ENCODE measurements at regions not wholly inside any gene's neighbourhood (a gene's known extent, or its start where the extent isn't known, plus 50 kb on each side); places are given as distances from the start of the nearest gene placed in this dataset.
"Not testable (repeated sequence)": the region's sequence is repeated elsewhere in the genome, so short reads cannot be mapped to it uniquely, and the experiment has no call there.

DNA sequence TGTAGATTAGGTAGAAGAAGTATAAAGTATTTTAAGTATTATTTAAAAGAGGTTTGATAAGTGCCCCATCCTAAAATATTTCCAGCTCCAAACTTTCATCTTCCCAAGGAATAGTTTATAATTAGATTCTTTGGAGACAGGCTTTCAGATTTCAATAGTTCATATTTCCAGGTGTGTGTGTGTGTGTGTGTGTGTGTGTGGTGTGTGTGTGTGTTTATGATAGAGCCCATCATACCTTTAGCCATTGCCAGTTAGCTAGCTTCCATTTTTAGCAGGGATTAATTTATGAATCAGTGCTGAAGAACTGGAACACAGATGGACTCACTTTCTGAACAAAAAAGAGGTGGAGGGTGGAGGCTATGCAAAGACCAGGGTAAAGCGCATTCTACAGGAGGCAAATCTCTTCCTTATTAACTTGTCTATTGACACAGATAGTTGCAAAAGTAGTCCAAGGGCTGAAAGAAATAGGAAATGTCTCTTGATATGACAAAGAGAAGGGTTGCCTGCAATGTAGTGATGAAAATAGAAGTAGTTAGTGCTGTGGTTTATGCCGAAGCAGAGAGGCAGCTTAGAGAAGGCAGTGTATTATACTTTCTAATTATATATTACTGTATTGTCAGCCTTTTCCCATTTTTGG is 301.1 kb downstream of the MAN2A1 start:
- ATAC-seq = no peak
- Mint-ChIP-seq H3K4me3 (no peak overlapping the region), H3K4me1 (peaks cover 5% of the 10 kb centered on the region), H3K9me3 (no peaks in the 10 kb centered on the region), H3K36me3 (ENCODE audit: low read depth) (no peaks in the 10 kb centered on the region), H3K27me3 (no peaks in the 10 kb centered on the region), H3K27ac (no peak overlapping the region)
- DNase-seq = no peak

DNA sequence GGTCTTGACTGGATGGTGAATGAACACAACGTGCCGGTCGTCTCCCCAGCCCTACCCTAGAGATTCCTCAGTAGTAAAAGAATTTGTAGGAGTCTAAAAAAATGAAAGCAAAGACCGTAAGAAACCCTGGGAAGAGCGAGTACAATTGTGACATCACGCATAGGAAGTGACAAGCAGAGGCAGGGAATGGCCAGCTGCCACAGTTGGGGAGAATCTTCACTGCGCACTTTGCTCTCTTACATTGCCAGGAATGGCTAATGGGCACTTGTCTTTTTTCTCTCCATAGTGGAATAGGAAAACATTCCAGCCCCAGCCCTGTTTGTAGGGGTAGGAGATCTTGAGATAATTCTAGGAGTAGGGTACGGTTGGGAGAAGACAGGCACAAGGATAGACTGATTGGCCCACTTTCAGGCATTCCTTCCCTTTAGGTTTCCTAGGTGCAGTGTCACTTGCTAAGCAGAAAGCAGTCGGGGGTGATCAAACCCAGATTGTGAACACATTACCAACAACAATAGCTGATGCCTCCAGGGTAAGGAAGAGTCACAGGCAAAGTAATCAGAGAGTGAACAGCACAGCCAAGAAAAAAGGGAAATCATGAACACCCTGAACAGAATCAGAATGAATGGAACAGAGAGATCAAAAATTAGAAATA is 302.7 kb downstream of the MAN2A1 start:
- Mint-ChIP-seq H3K4me1 (peaks cover 4% of the 10 kb centered on the region), H3K4me3 (no peak overlapping the region), H3K27me3 (no peaks in the 10 kb centered on the region), H3K36me3 (ENCODE audit: low read depth) (no peaks in the 10 kb centered on the region), H3K27ac (no peak overlapping the region), H3K9me3 (no peaks in the 10 kb centered on the region)
- ATAC-seq (no peak), DNase-seq (no peak)

DNA sequence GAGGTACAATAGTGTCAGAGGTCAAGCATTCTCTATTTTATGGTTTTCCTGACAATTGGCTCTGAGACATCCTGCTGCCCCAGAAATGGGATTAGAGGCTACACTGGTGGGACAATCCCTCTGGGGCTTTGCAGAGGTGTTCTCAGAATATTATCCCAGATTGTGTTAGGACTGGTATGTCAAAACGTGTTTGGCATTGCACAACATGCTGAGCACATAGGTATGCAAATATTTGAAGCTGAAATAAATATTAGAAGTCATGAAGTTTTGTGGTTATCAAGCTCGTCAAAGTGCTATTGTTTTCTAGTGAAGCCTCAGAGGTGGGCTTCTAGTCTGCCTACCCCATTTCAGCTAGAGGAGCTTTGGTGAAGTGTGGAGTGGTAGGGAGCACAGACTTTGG is 304.4 kb downstream of the MAN2A1 start:
- Mint-ChIP-seq H3K4me3 (no peak overlapping the region), H3K4me1 (no peaks in the 10 kb centered on the region), H3K36me3 (ENCODE audit: low read depth) (no peaks in the 10 kb centered on the region), H3K9me3 (peaks cover 6% of the 10 kb centered on the region), H3K27me3 (peaks cover 2% of the 10 kb centered on the region), H3K27ac (no peak overlapping the region)
- no peak for ATAC-seq
- DNase-seq = no peak

DNA sequence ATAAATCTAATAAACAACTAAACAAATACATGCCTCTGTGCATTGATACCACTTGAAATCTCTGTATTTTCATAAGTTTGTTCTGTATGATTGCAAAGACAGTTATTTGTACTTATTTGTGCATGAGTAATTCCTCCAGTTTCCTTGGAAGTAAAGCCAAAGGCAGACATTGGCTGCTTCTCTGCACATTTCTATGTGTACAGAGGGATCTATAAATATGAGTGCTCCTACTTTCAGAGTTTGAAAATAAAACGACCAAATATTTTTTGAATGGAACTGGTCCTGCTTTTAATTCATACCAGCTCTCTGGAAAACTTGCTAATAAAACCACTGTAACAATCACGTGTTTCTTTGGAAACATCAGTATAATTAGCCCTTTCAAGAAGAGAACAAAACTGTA is 306.5 kb downstream of the MAN2A1 start:
- DNase-seq (no peak), ATAC-seq (no peak)
- H3K4me1 Mint-ChIP-seq = peaks cover 10% of the 10 kb centered on the region
- H3K36me3 Mint-ChIP-seq (ENCODE audit: low read depth) = no peaks in the 10 kb centered on the region
- peaks cover 2% of the 10 kb centered on the region for H3K27me3 Mint-ChIP-seq
- H3K9me3 Mint-ChIP-seq = peaks cover 6% of the 10 kb centered on the region
- no peak overlapping the region for H3K4me3 Mint-ChIP-seq
- H3K27ac Mint-ChIP-seq = no peak overlapping the region

DNA sequence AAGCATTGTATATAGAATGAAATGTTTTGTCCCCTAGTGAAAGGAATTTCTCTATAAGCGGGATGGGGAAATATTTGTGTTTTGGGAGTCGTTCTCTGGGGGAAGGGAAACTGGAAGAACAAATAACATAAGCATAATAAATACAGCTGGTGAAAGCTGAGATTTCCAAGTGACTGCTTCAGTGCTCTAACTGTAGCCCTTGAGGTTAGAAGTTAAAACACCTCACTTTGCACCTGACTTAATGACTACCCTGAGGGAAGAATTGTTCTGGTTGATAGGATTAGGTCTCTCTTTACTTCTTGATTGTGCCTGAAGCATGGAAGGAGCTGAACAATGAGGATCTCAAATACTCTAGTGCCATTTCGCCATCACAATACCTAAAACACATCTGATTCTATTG is 307.4 kb downstream of the MAN2A1 start:
- ATAC-seq (no peak), DNase-seq (no peak)
- no peak overlapping the region for H3K27ac Mint-ChIP-seq
- H3K4me1 Mint-ChIP-seq = peaks cover 18% of the 10 kb centered on the region
- H3K4me3 Mint-ChIP-seq = no peak overlapping the region
- H3K27me3 Mint-ChIP-seq = peaks cover 2% of the 10 kb centered on the region
- no peaks in the 10 kb centered on the region for H3K36me3 Mint-ChIP-seq (ENCODE audit: low read depth)
- H3K9me3 Mint-ChIP-seq = peaks cover 6% of the 10 kb centered on the region

DNA sequence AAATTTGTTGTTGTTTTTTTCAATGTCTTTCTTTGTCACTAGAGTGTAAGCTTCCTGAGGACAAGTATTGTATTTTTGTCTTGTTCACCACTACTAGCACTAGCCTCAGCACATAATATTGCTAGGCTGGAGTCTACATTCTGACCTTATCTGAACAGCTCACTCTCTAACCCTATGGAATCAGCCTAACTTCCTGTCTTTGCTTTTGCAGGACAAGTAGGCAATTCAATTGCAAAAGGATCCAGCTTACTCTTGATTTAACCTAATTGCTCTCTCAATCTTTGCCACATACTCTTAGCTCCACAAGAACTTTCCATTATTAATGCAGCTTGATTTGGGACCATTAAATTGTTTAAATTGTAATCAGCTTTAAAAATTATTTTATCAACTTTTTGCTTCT is 308.5 kb downstream of the MAN2A1 start:
- Mint-ChIP-seq H3K27me3 (peaks cover 2% of the 10 kb centered on the region), H3K4me3 (no peak overlapping the region), H3K36me3 (ENCODE audit: low read depth) (no peaks in the 10 kb centered on the region), H3K27ac (no peak overlapping the region), H3K9me3 (peaks cover 6% of the 10 kb centered on the region), H3K4me1 (peaks cover 18% of the 10 kb centered on the region)
- ATAC-seq (no peak), DNase-seq (no peak)

DNA sequence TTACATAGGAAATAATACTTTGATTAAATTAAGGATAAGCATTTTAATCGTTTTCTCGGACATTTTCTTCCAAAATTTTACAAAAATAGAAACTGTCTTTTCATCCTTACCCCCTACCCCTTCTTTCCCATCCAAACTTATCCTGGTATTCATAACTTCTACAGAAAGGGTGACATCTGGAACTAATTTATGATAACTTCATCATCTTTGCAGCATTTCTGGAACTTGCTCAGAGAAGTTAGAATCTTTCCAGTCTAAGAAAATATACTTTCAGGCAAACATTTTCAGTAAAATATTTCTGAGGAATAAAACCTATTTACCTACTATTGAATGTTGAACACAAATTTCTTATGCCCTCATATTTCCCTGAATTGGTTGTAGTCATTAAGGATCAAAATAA is 309.0 kb downstream of the MAN2A1 start:
- no peak overlapping the region for H3K4me3 Mint-ChIP-seq
- DNase-seq (no peak), ATAC-seq (no peak)
- H3K4me1 Mint-ChIP-seq = peaks cover 18% of the 10 kb centered on the region
- peaks cover 2% of the 10 kb centered on the region for H3K27me3 Mint-ChIP-seq
- no peaks in the 10 kb centered on the region for H3K36me3 Mint-ChIP-seq (ENCODE audit: low read depth)
- peaks cover 6% of the 10 kb centered on the region for H3K9me3 Mint-ChIP-seq
- no peak overlapping the region for H3K27ac Mint-ChIP-seq

DNA sequence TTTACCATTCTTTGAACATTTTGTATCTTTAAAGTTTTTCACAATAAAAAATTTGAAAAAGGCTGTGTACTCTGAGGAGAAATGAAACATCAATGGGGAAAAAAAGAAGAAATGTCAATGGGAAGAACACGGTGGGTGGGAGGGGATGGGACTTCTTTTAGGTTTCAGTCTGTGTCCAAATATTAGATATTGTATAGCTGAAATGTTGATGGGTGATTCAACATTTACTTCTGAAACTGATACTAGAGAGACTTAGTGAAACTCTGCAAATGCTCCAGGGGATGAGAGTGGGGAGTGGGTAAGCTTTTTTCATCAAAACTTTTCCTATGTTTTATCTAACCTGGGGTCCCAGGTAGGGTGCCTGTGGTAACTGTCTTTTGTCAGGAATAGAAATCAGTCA is 311.9 kb downstream of the MAN2A1 start:
- no peaks in the 10 kb centered on the region for H3K36me3 Mint-ChIP-seq (ENCODE audit: low read depth)
- H3K4me3 Mint-ChIP-seq = no peak overlapping the region
- H3K4me1 Mint-ChIP-seq = peaks cover 18% of the 10 kb centered on the region
- H3K9me3 Mint-ChIP-seq = peaks cover 6% of the 10 kb centered on the region
- H3K27me3 Mint-ChIP-seq = peaks cover 2% of the 10 kb centered on the region
- H3K27ac Mint-ChIP-seq = no peak overlapping the region
- no peak for ATAC-seq
- no peak for DNase-seq

DNA sequence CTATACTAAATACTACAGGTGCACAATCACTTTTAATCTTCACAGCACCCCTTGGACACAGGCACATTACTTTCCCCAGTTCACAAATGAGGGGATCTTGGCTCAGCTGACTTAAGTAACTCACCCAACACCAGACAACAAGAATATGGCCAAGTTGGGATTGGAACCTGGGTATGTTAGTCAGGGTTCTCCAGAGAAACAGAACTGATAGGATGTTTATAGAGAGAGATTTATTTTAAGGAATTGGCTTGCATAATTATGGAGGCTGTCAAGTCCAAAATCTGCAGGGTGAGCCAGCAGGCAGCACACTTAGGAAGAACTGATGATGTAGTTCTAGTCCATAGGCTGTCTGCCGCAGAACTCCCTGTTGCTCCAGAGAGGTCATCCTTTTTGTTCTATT is 312.9 kb downstream of the MAN2A1 start:
- ATAC-seq (no peak), DNase-seq (no peak)
- H3K4me1 Mint-ChIP-seq = peaks cover 18% of the 10 kb centered on the region
- H3K36me3 Mint-ChIP-seq (ENCODE audit: low read depth) = no peaks in the 10 kb centered on the region
- no peak overlapping the region for H3K27ac Mint-ChIP-seq
- no peak overlapping the region for H3K4me3 Mint-ChIP-seq
- H3K27me3 Mint-ChIP-seq = peaks cover 2% of the 10 kb centered on the region
- peaks cover 6% of the 10 kb centered on the region for H3K9me3 Mint-ChIP-seq

DNA sequence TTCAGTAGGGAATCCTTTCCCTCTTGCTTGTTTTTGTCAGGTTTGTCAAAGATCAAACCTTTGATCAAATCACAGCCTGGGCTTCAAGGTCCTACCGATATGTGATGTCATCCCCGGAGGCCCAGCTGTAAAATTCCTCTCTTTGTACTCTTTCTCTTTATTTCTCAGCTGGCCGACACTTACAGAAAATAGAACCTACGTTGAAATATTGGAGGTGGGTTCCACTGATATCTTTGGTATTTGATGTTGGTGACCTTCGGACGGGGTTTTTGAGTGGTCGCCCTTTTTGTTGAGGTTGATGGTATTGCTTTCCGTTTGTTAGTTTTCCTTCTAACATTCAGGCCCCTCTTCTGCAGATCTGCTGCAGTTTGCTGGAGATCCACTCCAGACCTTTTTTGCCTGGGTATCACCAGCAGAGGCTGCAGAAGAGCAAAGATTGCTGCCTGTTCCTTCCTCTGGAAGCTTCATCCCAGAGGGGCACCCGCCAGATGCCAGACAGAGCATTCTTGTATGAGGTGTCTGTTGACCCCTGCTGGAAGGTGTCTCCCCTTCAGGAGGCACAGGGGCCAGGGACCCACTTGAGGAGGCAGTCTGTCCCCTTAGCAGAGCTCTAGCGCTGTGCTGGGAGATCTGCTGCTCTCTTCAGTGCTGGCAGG is 316.3 kb downstream of the MAN2A1 start:
- H3K4me1 Mint-ChIP-seq; H3K27me3 Mint-ChIP-seq; DNase-seq; ATAC-seq; H3K27ac Mint-ChIP-seq; H3K9me3 Mint-ChIP-seq; H3K36me3 Mint-ChIP-seq (ENCODE audit: low read depth); H3K4me3 Mint-ChIP-seq: not testable (repeated sequence)

DNA sequence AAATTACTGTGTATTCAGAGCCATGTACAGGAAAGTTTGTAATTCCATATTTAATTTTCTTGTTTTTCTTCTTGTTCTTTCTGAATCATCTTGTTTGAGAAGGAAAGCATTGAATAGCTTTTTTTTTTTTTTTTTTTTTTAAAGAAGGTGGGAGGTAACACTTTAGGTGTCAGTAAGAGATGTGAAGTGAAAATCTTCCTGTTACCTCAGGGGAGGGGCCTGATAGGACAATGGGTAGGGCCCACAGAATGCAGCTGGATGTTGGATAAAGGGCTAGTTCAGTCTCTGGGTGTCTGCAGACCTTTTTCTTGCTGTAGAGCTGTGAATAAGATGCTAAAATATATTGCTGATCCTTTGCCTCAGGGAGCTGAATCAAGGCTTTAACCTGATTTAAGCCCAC is 317.4 kb downstream of the MAN2A1 start:
- Mint-ChIP-seq H3K36me3 (ENCODE audit: low read depth) (no peaks in the 10 kb centered on the region), H3K4me3 (no peak overlapping the region), H3K4me1 (no peaks in the 10 kb centered on the region), H3K9me3 (no peaks in the 10 kb centered on the region), H3K27me3 (no peaks in the 10 kb centered on the region), H3K27ac (no peak overlapping the region)
- ATAC-seq (no peak), DNase-seq (no peak)

DNA sequence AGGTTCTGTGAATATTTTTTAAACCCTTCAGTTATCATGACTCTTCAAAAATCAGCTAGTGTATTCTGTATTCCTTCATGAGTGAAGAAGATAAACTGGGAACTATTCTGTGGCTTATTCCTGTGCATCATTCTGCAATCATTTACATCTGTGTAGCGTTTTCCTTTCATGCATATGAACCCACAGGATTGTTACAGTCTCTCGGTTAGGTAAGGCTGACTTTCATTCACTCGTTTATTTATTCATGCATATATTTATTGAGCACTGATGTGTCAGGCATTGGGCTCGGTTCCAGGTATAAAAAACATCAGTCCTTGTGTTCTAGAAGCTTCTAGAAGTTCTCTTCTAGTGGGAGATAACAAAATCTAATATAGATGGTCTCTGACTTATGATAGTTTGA is 318.4 kb downstream of the MAN2A1 start:
- ATAC-seq (no peak), DNase-seq (no peak)
- Mint-ChIP-seq H3K36me3 (ENCODE audit: low read depth) (no peaks in the 10 kb centered on the region), H3K4me1 (no peaks in the 10 kb centered on the region), H3K27me3 (no peaks in the 10 kb centered on the region), H3K27ac (no peak overlapping the region), H3K9me3 (peaks cover 2% of the 10 kb centered on the region), H3K4me3 (no peak overlapping the region)

DNA sequence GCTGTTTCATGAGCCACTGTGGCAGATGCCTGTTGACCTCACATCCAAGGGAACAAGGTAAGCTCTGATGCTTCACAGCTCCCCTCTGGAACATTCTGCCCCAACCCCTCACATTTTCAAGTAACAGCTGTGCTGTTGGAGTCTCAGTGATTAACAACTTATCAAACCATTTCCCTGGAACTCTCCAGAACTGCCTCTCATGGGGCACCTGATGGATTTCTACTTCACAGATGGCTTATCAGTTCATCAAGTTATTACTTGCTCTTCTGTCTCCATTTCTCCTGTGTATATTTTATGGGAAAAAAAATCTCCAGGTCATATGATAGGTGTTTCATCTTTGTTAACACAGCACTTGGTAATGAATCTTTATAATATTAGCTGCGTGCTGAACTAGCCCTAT is 322.4 kb downstream of the MAN2A1 start:
- Mint-ChIP-seq H3K9me3 (peaks cover 10% of the 10 kb centered on the region), H3K36me3 (ENCODE audit: low read depth) (no peaks in the 10 kb centered on the region), H3K4me3 (no peak overlapping the region), H3K27me3 (no peaks in the 10 kb centered on the region), H3K4me1 (no peaks in the 10 kb centered on the region), H3K27ac (no peak overlapping the region)
- no peak for ATAC-seq
- DNase-seq = no peak

DNA sequence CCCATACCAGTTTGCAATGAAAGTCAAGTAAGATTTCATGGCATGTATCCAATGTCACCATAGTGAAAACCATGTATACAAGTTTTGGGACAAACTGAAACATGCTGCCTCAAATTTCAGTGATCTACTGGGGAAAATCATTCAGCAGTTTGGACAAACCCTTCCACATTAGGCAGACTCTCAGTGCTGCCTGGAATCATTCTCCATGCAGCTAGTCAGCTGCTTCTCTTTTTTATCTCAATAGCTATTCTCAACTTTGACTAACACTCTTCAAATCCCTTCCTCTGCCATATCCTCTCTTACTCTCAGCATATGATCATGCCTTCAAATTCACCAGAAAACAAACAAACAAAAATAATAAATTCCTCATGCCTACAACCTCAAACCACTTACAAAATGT is 323.3 kb downstream of the MAN2A1 start:
- H3K4me3 Mint-ChIP-seq = no peak overlapping the region
- DNase-seq = no peak
- H3K4me1 Mint-ChIP-seq = no peaks in the 10 kb centered on the region
- H3K9me3 Mint-ChIP-seq = peaks cover 10% of the 10 kb centered on the region
- no peaks in the 10 kb centered on the region for H3K36me3 Mint-ChIP-seq (ENCODE audit: low read depth)
- H3K27ac Mint-ChIP-seq = no peak overlapping the region
- no peaks in the 10 kb centered on the region for H3K27me3 Mint-ChIP-seq
- no peak for ATAC-seq

DNA sequence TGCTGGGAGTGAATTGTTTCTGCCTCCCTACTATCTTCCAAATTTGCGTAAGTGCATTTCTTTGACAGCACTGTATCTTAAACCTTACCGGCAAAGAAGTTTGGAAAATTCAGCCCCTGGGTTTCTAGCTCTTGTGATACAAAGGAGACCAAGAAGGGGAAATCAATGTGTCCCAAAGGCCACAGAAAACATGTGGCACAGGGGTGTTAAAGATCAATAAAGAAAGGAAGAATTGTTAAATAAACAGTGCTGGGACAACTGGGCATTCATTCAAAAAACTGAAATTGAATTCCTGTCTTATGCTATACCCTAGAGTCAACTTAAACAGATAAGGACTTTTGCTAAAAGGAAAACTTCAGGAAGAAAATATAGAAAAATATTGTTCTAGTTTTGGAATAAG is 328.1 kb downstream of the MAN2A1 start:
- H3K27ac Mint-ChIP-seq = no peak overlapping the region

More for the DNA sequence above, 328.1 kb downstream of the MAN2A1 start:
- no peaks in the 10 kb centered on the region for H3K36me3 Mint-ChIP-seq (ENCODE audit: low read depth)
- peaks cover 10% of the 10 kb centered on the region for H3K9me3 Mint-ChIP-seq
- no peak overlapping the region for H3K4me3 Mint-ChIP-seq
- no peak for DNase-seq
- no peaks in the 10 kb centered on the region for H3K27me3 Mint-ChIP-seq
- H3K4me1 Mint-ChIP-seq = no peaks in the 10 kb centered on the region
- ATAC-seq = no peak

All from activated naive CD8-positive, alpha-beta T cell treated with anti-CD3 and anti-CD28 coated beads, Interleukin-2, amount 50 U/mL, for 24 hours (primary cell).